Prostate gland (tissue), 2 donors: ENCODE measurements at regions not wholly inside any gene's neighbourhood (a gene's known extent, or its start where the extent isn't known, plus 50 kb on each side); places are given as distances from the start of the nearest gene placed in this dataset.

ENCODE experiments used
- CTCF ChIP-seq, 4 experiments: fragments of 200-600 bp in 2 of 4; fragments of 450-650 bp in 2 of 4; sonication (generic) in 2 of 4; IDR thresholded peaks; 1 replicate in 3 of 4; 2 replicates in 1 of 4; pipeline ENCODE4 v1.5.1; 2016 to 2019; ENCODE audit warnings: antibody characterized with exemption in 4 of 4, mild to moderate bottlenecking in 2 of 4, moderate library complexity in 2 of 4
- POLR2A ChIP-seq: fragments of 450-650 bp; IDR thresholded peaks from one replicate; pipeline ENCODE4 v1.6.1; 2016; ENCODE audit warnings: antibody characterized with exemption, mild to moderate bottlenecking
- POLR2AphosphoS5 ChIP-seq: sonication (generic); formaldehyde crosslinking; IDR thresholded peaks from one replicate; pipeline ENCODE4 v1.6.1; 2017; ENCODE audit warnings: antibody characterized with exemption

- TF ChIP-seq CTCF (IDR thresholded peaks at IDR 0.05), result no peak
- TF ChIP-seq POLR2A, result no peak
- no peak for TF ChIP-seq POLR2AphosphoS5
These were observed 50.5 kb upstream of the RFX3 start for GRCh38 chr9:3576328-3576727.
